Spleen (tissue), 11 donors: ENCODE measurements at regions not wholly inside any gene's neighbourhood (a gene's known extent, or its start where the extent isn't known, plus 50 kb on each side); places are given as distances from the start of the nearest gene placed in this dataset.
A peak's percentile ranks its signal among the peaks of the same experiment; 100 is the strongest.

Experiments used
- DNase-seq: peaks from one replicate; pipeline ENCODE4 v3.0.0-alpha.2; 2020
- H3K27ac ChIP-seq, 8 donors: fragments of 200-600 bp; sonication (generic) in 7 of 8; 1 replicate in 4 of 8; 2 replicates in 4 of 8; pipeline versions ENCODE4 v1.5.0 to v1.8.0; 2016 to 2021; ENCODE audit warnings: inconsistent platforms in 4 of 8, mild to moderate bottlenecking in 4 of 8, moderate library complexity in 1 of 8
- H3K27me3 ChIP-seq, 7 donors: fragments of 200-600 bp; sonication (generic) in 6 of 7; replicated peaks in 1 of 7; 1 replicate in 4 of 7; 2 replicates in 3 of 7; pipeline versions ENCODE4 v1.5.0 to v1.8.0; 2016 to 2021; ENCODE audit warnings: inconsistent platforms in 3 of 7, mild to moderate bottlenecking in 1 of 7
- H3K36me3 ChIP-seq, 6 donors: fragments of 200-600 bp; sonication (generic) in 5 of 6; 1 replicate in 4 of 6; 2 replicates in 2 of 6; pipeline versions ENCODE4 v1.5.0 to v1.8.0; 2016 to 2021; ENCODE audit warnings: inconsistent platforms in 2 of 6
- H3K4me1 ChIP-seq, 6 donors: fragments of 200-600 bp; sonication (generic) in 5 of 6; 1 replicate in 3 of 6; 2 replicates in 3 of 6; pipeline versions ENCODE4 v1.5.0 to v1.8.0; 2016 to 2021; ENCODE audit warnings: inconsistent platforms in 3 of 6
- H3K4me3 ChIP-seq, 8 donors: fragments of 200-600 bp; sonication (generic) in 7 of 8; 1 replicate in 4 of 8; 2 replicates in 4 of 8; pipeline versions ENCODE4 v1.5.0 to v1.8.0; 2016 to 2021; ENCODE audit warnings: inconsistent platforms in 4 of 8, mild to moderate bottlenecking in 4 of 8, moderate library complexity in 2 of 8
- H3K9me3 ChIP-seq, 8 donors: fragments of 200-600 bp; sonication (generic) in 7 of 8; 1 replicate in 4 of 8; 2 replicates in 4 of 8; pipeline versions ENCODE4 v1.5.0 to v1.8.0; 2016 to 2021; ENCODE audit warnings: inconsistent platforms in 4 of 8
- POLR2A ChIP-seq, 3 donors: fragments of 450-650 bp; IDR thresholded peaks; one replicate each; pipeline ENCODE4 v1.5.1; 2017; ENCODE audit warnings: antibody characterized with exemption in 3 of 3, mild to moderate bottlenecking in 1 of 3
- POLR2AphosphoS5 ChIP-seq, 3 donors: sonication (generic); formaldehyde crosslinking; IDR thresholded peaks; one replicate each; pipeline ENCODE4 v1.5.1; 2017; ENCODE audit warnings: antibody characterized with exemption in 3 of 3
- WGBS, 5 donors: extraction: QIAGEN DNeasy Blood & Tissue Kit in 3 of 5; methylation state at CpG; one replicate each; pipeline versions ENCODE4 v1.1.5 to v1.1.7; 2013 to 2018; 5-methylcytosine and 5-hydroxymethylcytosine counted together
- intact Hi-C: fragments of 100-400 bp; cut with DNase I; formaldehyde crosslinking; loops from one replicate; pipeline ENCODE4 v1.15.0; 2023; ENCODE audit warnings: low total_unique reads
- TF ChIP-seq, protein P1 (sequence below), 11 experiments: fragments of 200-600 bp in 7 of 11; fragments of 450-650 bp in 4 of 11; sonication (generic) in 4 of 11; IDR thresholded peaks in 8 of 11; conservative IDR thresholded peaks in 3 of 11; 1 replicate in 7 of 11; 2 replicates in 4 of 11; pipeline versions ENCODE4 v1.4.0 to v1.8.0; 2016 to 2021; ENCODE audit warnings: antibody characterized with exemption in 11 of 11, inconsistent platforms in 4 of 11, mild to moderate bottlenecking in 1 of 11
- donor health status: healthy with polysubstance abuse.
- donor health status: DM: no; HTN: no; CAD: no; lungs with moderate emphysema.
- donor health status: DM: no; HTN: no; CAD: no.
- donor health status: Bipolar disorder and iron deficiency.
- donor health status: healthy.
- donor health status: DM: no; HTN: no; CAD: no.
- donor health status: DM: yes; HTN: yes; CAD: no.

DNA sequence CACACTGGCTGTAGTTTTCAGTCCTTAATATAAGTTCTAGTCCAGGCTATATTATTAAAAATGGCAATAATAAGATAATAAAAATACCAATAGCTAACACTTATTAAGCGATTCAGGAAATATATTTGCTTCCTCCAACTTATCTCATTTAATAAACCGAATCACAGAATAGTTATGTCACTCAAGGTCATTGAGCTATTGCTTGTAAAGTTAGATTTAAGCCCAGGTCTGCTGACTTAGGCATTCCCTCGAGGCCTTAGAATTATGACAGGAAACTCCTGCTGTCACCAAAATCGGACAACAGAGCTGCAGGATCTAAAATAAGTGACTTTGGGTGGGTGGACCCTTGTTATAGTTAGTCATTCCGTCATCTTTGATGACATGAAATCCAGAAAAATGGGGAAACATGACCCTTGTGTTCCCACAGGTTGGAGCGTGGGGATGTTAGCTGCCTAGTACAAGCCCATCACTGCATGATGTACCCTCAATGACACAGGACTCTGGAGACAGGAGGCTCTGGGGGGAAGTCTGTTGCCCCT lies 181.3 kb upstream of the PHYHIPL start:
- no peaks in the 10 kb centered on the region for H3K36me3 ChIP-seq
- peaks cover 0 to 8% (median 4%) of the 10 kb centered on the region in 8 donors for H3K9me3 ChIP-seq
- DNase-seq, result no peak
- TF ChIP-seq POLR2A (IDR thresholded peaks at IDR 0.05), result no peak
- TF ChIP-seq, protein P1, sequence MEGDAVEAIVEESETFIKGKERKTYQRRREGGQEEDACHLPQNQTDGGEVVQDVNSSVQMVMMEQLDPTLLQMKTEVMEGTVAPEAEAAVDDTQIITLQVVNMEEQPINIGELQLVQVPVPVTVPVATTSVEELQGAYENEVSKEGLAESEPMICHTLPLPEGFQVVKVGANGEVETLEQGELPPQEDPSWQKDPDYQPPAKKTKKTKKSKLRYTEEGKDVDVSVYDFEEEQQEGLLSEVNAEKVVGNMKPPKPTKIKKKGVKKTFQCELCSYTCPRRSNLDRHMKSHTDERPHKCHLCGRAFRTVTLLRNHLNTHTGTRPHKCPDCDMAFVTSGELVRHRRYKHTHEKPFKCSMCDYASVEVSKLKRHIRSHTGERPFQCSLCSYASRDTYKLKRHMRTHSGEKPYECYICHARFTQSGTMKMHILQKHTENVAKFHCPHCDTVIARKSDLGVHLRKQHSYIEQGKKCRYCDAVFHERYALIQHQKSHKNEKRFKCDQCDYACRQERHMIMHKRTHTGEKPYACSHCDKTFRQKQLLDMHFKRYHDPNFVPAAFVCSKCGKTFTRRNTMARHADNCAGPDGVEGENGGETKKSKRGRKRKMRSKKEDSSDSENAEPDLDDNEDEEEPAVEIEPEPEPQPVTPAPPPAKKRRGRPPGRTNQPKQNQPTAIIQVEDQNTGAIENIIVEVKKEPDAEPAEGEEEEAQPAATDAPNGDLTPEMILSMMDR (IDR thresholded peaks at IDR 0.05 in 8 of 11, conservative IDR thresholded peaks at IDR 0.05 in 3 of 11), result no peak
- TF ChIP-seq POLR2AphosphoS5 (IDR thresholded peaks at IDR 0.05), result no peak
- no peak overlapping the region for H3K4me3 ChIP-seq
- H3K4me1 ChIP-seq, result no peaks in the 10 kb centered on the region
- no peaks in the 10 kb centered on the region for H3K27me3 ChIP-seq
- H3K27ac ChIP-seq, result no peak overlapping the region
- intact Hi-C loops, result no loop called here
- 42 to 55% (median 48%) methylated on average over 6 of the region's 6 CpGs for WGBS, 5 donors

DNA sequence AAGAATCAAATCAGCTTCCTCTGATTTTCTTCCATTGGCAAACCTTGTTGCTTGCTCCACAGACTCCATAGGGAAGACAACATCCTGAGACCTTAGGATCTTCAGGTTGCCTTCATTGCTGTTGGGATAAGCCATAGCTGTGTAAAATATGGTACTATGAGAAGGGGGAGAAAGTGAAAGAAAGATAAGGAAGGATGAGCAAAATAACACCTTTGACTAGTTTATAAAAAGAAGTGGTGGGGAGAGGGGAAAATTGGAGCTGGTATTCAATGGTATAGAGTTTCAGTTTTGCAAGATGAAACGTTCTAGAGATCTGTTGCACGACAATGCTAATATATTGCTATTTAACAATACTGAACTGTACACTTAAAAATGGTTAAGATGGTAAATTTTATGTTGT lies 180.4 kb upstream of the PHYHIPL start:
- TF ChIP-seq, protein P1 (IDR thresholded peaks at IDR 0.05 in 8 of 11, conservative IDR thresholded peaks at IDR 0.05 in 3 of 11), result no peak
- no peak for TF ChIP-seq POLR2A (IDR thresholded peaks at IDR 0.05)
- TF ChIP-seq POLR2AphosphoS5 (IDR thresholded peaks at IDR 0.05), result no peak
- Histone ChIP-seq H3K4me1 (no peaks in the 10 kb centered on the region), H3K9me3 (no peaks in the 10 kb centered on the region), H3K36me3 (no peaks in the 10 kb centered on the region), H3K4me3 (no peak overlapping the region), H3K27me3 (no peaks in the 10 kb centered on the region), H3K27ac (no peak overlapping the region)
- no peak for DNase-seq
- WGBS, 5 donors, result 69 to 88% (median 82%) methylated on average over 2 of the region's 2 CpGs
- intact Hi-C loops, result no loop called here

DNA sequence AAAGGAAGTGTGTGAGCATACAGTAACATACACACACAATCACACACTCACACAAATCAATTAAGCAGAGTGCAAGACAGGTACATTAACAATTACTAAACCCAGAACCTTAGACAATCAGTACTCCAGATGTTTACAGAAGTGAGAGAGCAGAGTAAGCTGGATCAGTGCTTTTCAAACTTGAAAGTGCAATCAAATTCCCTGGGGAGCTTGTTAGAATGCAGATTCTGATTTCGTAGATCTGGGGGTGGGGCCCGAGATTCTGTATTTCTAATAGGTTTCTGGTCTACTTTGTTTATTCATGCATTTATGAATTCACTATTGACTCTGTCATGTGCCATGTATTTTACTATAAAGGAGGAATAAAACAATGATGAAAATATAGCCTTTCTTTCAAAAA lies 179.6 kb upstream of the PHYHIPL start:
- Histone ChIP-seq H3K4me1 (no peaks in the 10 kb centered on the region), H3K9me3 (no peaks in the 10 kb centered on the region), H3K27ac (no peak overlapping the region), H3K27me3 (no peaks in the 10 kb centered on the region), H3K4me3 (no peak overlapping the region), H3K36me3 (no peaks in the 10 kb centered on the region)
- WGBS, 5 donors, result 73 to 85% (median 84%) methylated on average over 2 of the region's 2 CpGs
- intact Hi-C loops, result no loop called here
- TF ChIP-seq POLR2AphosphoS5 (IDR thresholded peaks at IDR 0.05) (no peak), POLR2A (IDR thresholded peaks at IDR 0.05) (no peak)
- TF ChIP-seq, protein P1 (IDR thresholded peaks at IDR 0.05 in 8 of 11, conservative IDR thresholded peaks at IDR 0.05 in 3 of 11), result no peak
- DNase-seq, result no peak

DNA sequence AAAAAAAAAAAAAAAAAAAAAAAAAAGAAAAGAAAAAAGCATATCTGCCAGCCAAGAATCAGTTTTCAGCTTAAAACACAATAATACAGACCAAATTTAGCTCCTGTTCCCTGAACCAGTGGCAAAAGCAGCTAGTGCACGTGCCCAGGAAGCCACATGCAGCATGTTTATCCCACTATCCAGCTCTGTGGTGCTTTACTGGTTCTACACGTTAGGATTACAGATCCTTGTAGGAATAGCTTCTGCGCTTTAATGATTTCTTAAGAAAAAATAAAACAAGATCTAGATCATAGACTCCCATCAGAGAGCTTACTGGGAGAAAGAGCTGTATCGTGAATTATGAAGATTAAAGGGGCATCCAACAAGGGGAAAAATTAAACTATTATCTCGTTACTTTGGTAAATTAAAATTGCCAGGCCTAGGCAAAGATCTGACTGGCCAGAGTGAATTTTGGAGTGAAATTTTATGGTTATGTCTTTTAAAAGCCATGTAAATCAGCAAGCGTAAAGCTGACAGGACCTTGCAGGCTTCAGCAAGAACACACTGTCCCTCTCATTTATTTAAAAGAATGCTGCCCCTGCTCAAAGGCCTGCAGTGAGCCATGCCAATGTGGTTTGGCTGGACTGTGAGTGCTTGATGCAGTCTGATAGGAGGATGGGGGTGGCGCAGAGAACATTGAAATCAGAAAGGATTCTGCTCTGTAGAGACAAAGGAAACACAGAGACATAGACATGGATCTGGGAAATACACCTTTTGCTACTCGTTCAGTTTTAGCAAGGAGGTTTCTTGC lies 177.3 kb upstream of the PHYHIPL start:
- no peaks in the 10 kb centered on the region for H3K9me3 ChIP-seq
- no peak for DNase-seq
- TF ChIP-seq POLR2AphosphoS5 (IDR thresholded peaks at IDR 0.05) (no peak), POLR2A (IDR thresholded peaks at IDR 0.05) (no peak)
- TF ChIP-seq, protein P1 (IDR thresholded peaks at IDR 0.05 in 8 of 11, conservative IDR thresholded peaks at IDR 0.05 in 3 of 11), result no peak
- H3K4me1 ChIP-seq, result no peaks in the 10 kb centered on the region
- intact Hi-C loops, result no loop called here
- WGBS, 5 donors, result 73 to 86% (median 83%) methylated on average over 8 of the region's 8 CpGs
- no peaks in the 10 kb centered on the region for H3K36me3 ChIP-seq
- H3K27me3 ChIP-seq, result no peaks in the 10 kb centered on the region
- H3K27ac ChIP-seq, result peak overlapping the region in 1 of 8 donors; percentile 31
- no peak overlapping the region for H3K4me3 ChIP-seq
